ENCODE measurements at regions not wholly inside any gene's neighbourhood (a gene's known extent, or its start where the extent isn't known, plus 50 kb on each side); places are given as distances from the start of the nearest gene placed in this dataset.
"Not testable (repeated sequence)": the region's sequence is repeated elsewhere in the genome, so short reads cannot be mapped to it uniquely, and the experiment has no call there.

- H3K9ac ChIP-seq (replicated peaks in 1 of 4; ENCODE audit: extremely low read depth in 1 of 4, low read depth in 3 of 4, low read length in 3 of 4); H3K4me1 ChIP-seq (replicated peaks in 1 of 4; ENCODE audit: control insufficient read depth in 3 of 4, insufficient read depth in 4 of 4, low read length in 3 of 4); H3K18ac ChIP-seq (ENCODE audit: extremely low read depth, low read length); H3K23ac ChIP-seq (ENCODE audit: insufficient read length); H3K23me2 ChIP-seq (ENCODE audit: low read depth, low read length); H4K20me1 ChIP-seq (replicated peaks in 1 of 2; ENCODE audit: control insufficient read depth in 1 of 2, insufficient read depth in 2 of 2, low read length in 2 of 2); H3K79me2 ChIP-seq (ENCODE audit: control insufficient read depth in 1 of 2, insufficient read depth in 2 of 2, low read length in 2 of 2); POLR2A ChIA-PET (ENCODE audit: partially characterized antibody); H2AFZ ChIP-seq (ENCODE audit: low read length); H3K36me3 ChIP-seq (ENCODE audit: control insufficient read depth in 2 of 4, insufficient read depth in 4 of 4, low read length in 3 of 4); H3K27ac ChIP-seq (ENCODE audit: low read depth, low read length); H3K9me3 ChIP-seq (ENCODE audit: insufficient read depth in 2 of 2, low read depth in 1 of 2, low read length in 1 of 2); H2BK120ac ChIP-seq (replicated peaks; ENCODE audit: low read depth, low read length); H3K56ac ChIP-seq (replicated peaks; ENCODE audit: insufficient read length, low read depth, low read length); H2BK15ac ChIP-seq (ENCODE audit: low read length); H3K4ac ChIP-seq (replicated peaks; ENCODE audit: insufficient read length, low read depth, low read length); H3K4me3 ChIP-seq (ENCODE audit: extremely low read depth in 1 of 4, insufficient read depth in 2 of 4, low read depth in 3 of 4, low read length in 4 of 4); H4K5ac ChIP-seq (ENCODE audit: insufficient read length, low read depth, low read length); H2AK5ac ChIP-seq (ENCODE audit: low read depth, low read length); H4K91ac ChIP-seq (replicated peaks; ENCODE audit: insufficient read length, low read length); H3K79me1 ChIP-seq (ENCODE audit: low read depth, low read length); H2BK20ac ChIP-seq (ENCODE audit: low read length); FAIRE-seq; H3K27me3 ChIP-seq (replicated peaks in 1 of 4; ENCODE audit: control insufficient read depth in 3 of 4, extremely low read depth in 1 of 4, insufficient read depth in 3 of 4, low read length in 3 of 4); H3K4me2 ChIP-seq (ENCODE audit: insufficient read depth in 1 of 2, low read depth in 2 of 2, low read length in 2 of 2); H2BK5ac ChIP-seq (ENCODE audit: low read depth, low read length); H4K8ac ChIP-seq (ENCODE audit: extremely low read depth, insufficient read depth, low read length); H2BK12ac ChIP-seq (ENCODE audit: low read depth, low read length); DNase-seq (ENCODE audit: low read depth in 1 of 2, low spot score in 2 of 2); H3K14ac ChIP-seq (ENCODE audit: insufficient read length): not testable (repeated sequence)
- 83% methylated on average over 7 of the region's 7 CpGs; no CpG with 5 or more reads in 1 of the 2 experiments for WGBS, 2 experiments (ENCODE audit: extremely low coverage in 1 of 2, insufficient coverage in 1 of 2, insufficient read length in 1 of 2, insufficient replicate concordance in 2 of 2, low coverage in 1 of 2, low lambda C conversion rate in 2 of 2, missing lambda C conversion rate in 1 of 2)
- CTCF ChIA-PET (ENCODE audit: partially characterized antibody) = interaction anchor here (0.9 kb wide), 1 partner anchor 422 kb away, joined by 3 read pairs; no protein-coding TSS in a partner anchor
Measured at GRCh38 chr7:6931456-6931855, 105.4 kb upstream of the CCZ1B start.
